SK-N-SH (cell line): ENCODE measurements at regions not wholly inside any gene's neighbourhood (a gene's known extent, or its start where the extent isn't known, plus 50 kb on each side); places are given as distances from the start of the nearest gene placed in this dataset.
"Not testable (repeated sequence)": the region's sequence is repeated elsewhere in the genome, so short reads cannot be mapped to it uniquely, and the experiment has no call there.

Source experiments
- CHD2 ChIP-seq: fragments of 150-350 bp; IDR thresholded peaks from 2 replicates; pipeline ENCODE4 v1.6.1; 2018; ENCODE audit warnings: low read length; ENCODE audit not compliant: partially characterized antibody
- GABPA ChIP-seq: IDR thresholded peaks from 2 replicates; pipeline ENCODE4 v1.4.0; 2012; ENCODE audit warnings: low read depth, mild to moderate bottlenecking
- NFIC ChIP-seq: IDR thresholded peaks from 2 replicates; pipeline ENCODE4 v1.4.0; 2012; ENCODE audit warnings: borderline replicate concordance
- NRF1 ChIP-seq: IDR thresholded peaks from 2 replicates; pipeline ENCODE4 v1.6.1; 2012; ENCODE audit warnings: low read depth, mild to moderate bottlenecking, low read length
- RAD21 ChIP-seq: IDR thresholded peaks from 2 replicates; pipeline ENCODE4 v1.6.1; 2012; ENCODE audit warnings: mild to moderate bottlenecking, low read length
- RCOR1 ChIP-seq: fragments of 150-350 bp; IDR thresholded peaks from 2 replicates; pipeline ENCODE4 v1.6.1; 2017; ENCODE audit warnings: antibody characterized with exemption, low read length
- SIN3A ChIP-seq: IDR thresholded peaks from 2 replicates; pipeline ENCODE4 v1.6.1; 2012; ENCODE audit warnings: low read depth, mild to moderate bottlenecking, low read length, moderate library complexity, borderline replicate concordance
- SMC3 ChIP-seq: IDR thresholded peaks from 2 replicates; pipeline ENCODE4 v1.6.1; 2012; ENCODE audit warnings: low read depth, low read length, improper control_type of control experiment
- TF ChIP-seq, protein P1 (sequence below): fragments of 150-350 bp; IDR thresholded peaks from 2 replicates; pipeline ENCODE4 v1.6.1; 2017; ENCODE audit warnings: antibody characterized with exemption, low read length, low read depth, borderline replicate concordance
- TF ChIP-seq, protein P2 (sequence below): fragments of 200-600 bp; sonication (generic); IDR thresholded peaks from 2 replicates; pipeline ENCODE4 v1.6.1; 2017; ENCODE audit warnings: antibody characterized with exemption, mild to moderate bottlenecking, moderate library complexity
- TF ChIP-seq, protein P3 (sequence below): IDR thresholded peaks from 2 replicates; pipeline ENCODE4 v1.4.0; 2012; ENCODE audit warnings: low read depth
- TF ChIP-seq, protein P4 (sequence below): IDR thresholded peaks from 2 replicates; pipeline ENCODE4; 2012
- TF ChIP-seq, protein P5 (sequence below): IDR thresholded peaks from 2 replicates; pipeline ENCODE4 v1.4.0; 2012; ENCODE audit warnings: low read depth, borderline replicate concordance

- TF ChIP-seq, protein P1, sequence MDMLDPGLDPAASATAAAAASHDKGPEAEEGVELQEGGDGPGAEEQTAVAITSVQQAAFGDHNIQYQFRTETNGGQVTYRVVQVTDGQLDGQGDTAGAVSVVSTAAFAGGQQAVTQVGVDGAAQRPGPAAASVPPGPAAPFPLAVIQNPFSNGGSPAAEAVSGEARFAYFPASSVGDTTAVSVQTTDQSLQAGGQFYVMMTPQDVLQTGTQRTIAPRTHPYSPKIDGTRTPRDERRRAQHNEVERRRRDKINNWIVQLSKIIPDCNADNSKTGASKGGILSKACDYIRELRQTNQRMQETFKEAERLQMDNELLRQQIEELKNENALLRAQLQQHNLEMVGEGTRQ, result not testable (repeated sequence)
- not testable (repeated sequence) for TF ChIP-seq CHD2, SMC3, NFIC, GABPA, RAD21, NRF1, SIN3A, RCOR1
- TF ChIP-seq, protein P2, sequence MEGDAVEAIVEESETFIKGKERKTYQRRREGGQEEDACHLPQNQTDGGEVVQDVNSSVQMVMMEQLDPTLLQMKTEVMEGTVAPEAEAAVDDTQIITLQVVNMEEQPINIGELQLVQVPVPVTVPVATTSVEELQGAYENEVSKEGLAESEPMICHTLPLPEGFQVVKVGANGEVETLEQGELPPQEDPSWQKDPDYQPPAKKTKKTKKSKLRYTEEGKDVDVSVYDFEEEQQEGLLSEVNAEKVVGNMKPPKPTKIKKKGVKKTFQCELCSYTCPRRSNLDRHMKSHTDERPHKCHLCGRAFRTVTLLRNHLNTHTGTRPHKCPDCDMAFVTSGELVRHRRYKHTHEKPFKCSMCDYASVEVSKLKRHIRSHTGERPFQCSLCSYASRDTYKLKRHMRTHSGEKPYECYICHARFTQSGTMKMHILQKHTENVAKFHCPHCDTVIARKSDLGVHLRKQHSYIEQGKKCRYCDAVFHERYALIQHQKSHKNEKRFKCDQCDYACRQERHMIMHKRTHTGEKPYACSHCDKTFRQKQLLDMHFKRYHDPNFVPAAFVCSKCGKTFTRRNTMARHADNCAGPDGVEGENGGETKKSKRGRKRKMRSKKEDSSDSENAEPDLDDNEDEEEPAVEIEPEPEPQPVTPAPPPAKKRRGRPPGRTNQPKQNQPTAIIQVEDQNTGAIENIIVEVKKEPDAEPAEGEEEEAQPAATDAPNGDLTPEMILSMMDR, result not testable (repeated sequence)
- TF ChIP-seq, protein P3, sequence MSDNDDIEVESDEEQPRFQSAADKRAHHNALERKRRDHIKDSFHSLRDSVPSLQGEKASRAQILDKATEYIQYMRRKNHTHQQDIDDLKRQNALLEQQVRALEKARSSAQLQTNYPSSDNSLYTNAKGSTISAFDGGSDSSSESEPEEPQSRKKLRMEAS, result not testable (repeated sequence)
- TF ChIP-seq, protein P4, sequence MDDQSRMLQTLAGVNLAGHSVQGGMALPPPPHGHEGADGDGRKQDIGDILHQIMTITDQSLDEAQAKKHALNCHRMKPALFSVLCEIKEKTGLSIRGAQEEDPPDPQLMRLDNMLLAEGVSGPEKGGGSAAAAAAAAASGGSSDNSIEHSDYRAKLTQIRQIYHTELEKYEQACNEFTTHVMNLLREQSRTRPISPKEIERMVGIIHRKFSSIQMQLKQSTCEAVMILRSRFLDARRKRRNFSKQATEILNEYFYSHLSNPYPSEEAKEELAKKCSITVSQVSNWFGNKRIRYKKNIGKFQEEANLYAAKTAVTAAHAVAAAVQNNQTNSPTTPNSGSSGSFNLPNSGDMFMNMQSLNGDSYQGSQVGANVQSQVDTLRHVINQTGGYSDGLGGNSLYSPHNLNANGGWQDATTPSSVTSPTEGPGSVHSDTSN, result not testable (repeated sequence)
- TF ChIP-seq, protein P5, sequence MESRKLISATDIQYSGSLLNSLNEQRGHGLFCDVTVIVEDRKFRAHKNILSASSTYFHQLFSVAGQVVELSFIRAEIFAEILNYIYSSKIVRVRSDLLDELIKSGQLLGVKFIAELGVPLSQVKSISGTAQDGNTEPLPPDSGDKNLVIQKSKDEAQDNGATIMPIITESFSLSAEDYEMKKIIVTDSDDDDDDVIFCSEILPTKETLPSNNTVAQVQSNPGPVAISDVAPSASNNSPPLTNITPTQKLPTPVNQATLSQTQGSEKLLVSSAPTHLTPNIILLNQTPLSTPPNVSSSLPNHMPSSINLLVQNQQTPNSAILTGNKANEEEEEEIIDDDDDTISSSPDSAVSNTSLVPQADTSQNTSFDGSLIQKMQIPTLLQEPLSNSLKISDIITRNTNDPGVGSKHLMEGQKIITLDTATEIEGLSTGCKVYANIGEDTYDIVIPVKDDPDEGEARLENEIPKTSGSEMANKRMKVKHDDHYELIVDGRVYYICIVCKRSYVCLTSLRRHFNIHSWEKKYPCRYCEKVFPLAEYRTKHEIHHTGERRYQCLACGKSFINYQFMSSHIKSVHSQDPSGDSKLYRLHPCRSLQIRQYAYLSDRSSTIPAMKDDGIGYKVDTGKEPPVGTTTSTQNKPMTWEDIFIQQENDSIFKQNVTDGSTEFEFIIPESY, result not testable (repeated sequence)
These were observed 487.1 kb upstream of the ZNF337 start for GRCh38 chr20:26183720-26184119.
